ENCODE measurements at regions not wholly inside any gene's neighbourhood (a gene's known extent, or its start where the extent isn't known, plus 50 kb on each side); places are given as distances from the start of the nearest gene placed in this dataset.

GRCh38 chr5:116355819-116356601 is 218.6 kb downstream of the SEMA6A start:
- TF ChIP-seq NFIC (IDR thresholded peaks at IDR 0.05): no peak
- TF ChIP-seq CREB1 (IDR thresholded peaks at IDR 0.05; ENCODE audit: low read depth): no peak
- no peak for TF ChIP-seq YY1 (IDR thresholded peaks at IDR 0.05; ENCODE audit: low read depth)
- no peak for TF ChIP-seq MAX (IDR thresholded peaks at IDR 0.05)
- no peak for TF ChIP-seq USF1 (IDR thresholded peaks at IDR 0.05)
- TF ChIP-seq EP300 (IDR thresholded peaks at IDR 0.05; ENCODE audit: borderline replicate concordance): no peak
- TF ChIP-seq CEBPB (IDR thresholded peaks at IDR 0.05): no peak
- no peak for TF ChIP-seq TAF1 (IDR thresholded peaks at IDR 0.05; ENCODE audit: low read depth)
- TF ChIP-seq TEAD4 (IDR thresholded peaks at IDR 0.05): no peak
- TF ChIP-seq REST (IDR thresholded peaks at IDR 0.05; ENCODE audit: low read depth): no peak
- no peak for TF ChIP-seq RAD21 (IDR thresholded peaks at IDR 0.05; ENCODE audit: low read depth)
- no peak for TF ChIP-seq EGR1 (IDR thresholded peaks at IDR 0.05)
- TF ChIP-seq TCF12 (IDR thresholded peaks at IDR 0.05; ENCODE audit: low read depth): no peak
- no peak for TF ChIP-seq FOXM1 (IDR thresholded peaks at IDR 0.05; ENCODE audit: borderline replicate concordance, low read depth)
- TF ChIP-seq ZBTB7A (IDR thresholded peaks at IDR 0.05; ENCODE audit: low read depth): no peak

GRCh38 chr5:116354699-116355098 is 219.9 kb downstream of the SEMA6A start:
- TF ChIP-seq TAF1 (IDR thresholded peaks at IDR 0.05; ENCODE audit: low read depth) (no peak), CEBPB (IDR thresholded peaks at IDR 0.05) (no peak), FOXM1 (IDR thresholded peaks at IDR 0.05; ENCODE audit: borderline replicate concordance, low read depth) (no peak), EGR1 (IDR thresholded peaks at IDR 0.05) (no peak), ZBTB7A (IDR thresholded peaks at IDR 0.05; ENCODE audit: low read depth) (no peak)

- TF ChIP-seq RAD21 (IDR thresholded peaks at IDR 0.05; ENCODE audit: low read depth) (no peak), NFIC (IDR thresholded peaks at IDR 0.05) (no peak), YY1 (IDR thresholded peaks at IDR 0.05; ENCODE audit: low read depth) (no peak), ZBTB7A (IDR thresholded peaks at IDR 0.05; ENCODE audit: low read depth) (no peak)
Measured at GRCh38 chr5:116347657-116348056, 227.0 kb downstream of the SEMA6A start.

- TF ChIP-seq EP300 (IDR thresholded peaks at IDR 0.05; ENCODE audit: borderline replicate concordance) (no peak), ZBTB7A (IDR thresholded peaks at IDR 0.05; ENCODE audit: low read depth) (no peak), TAF1 (IDR thresholded peaks at IDR 0.05; ENCODE audit: low read depth) (no peak), NFIC (IDR thresholded peaks at IDR 0.05) (no peak), YY1 (IDR thresholded peaks at IDR 0.05; ENCODE audit: low read depth) (no peak), FOXM1 (IDR thresholded peaks at IDR 0.05; ENCODE audit: borderline replicate concordance, low read depth) (no peak), CREB1 (IDR thresholded peaks at IDR 0.05; ENCODE audit: low read depth) (no peak)
Measured at GRCh38 chr5:116343961-116344360, 230.7 kb downstream of the SEMA6A start.
